Stomach (tissue), 4 donors: ENCODE measurements at regions not wholly inside any gene's neighbourhood (a gene's known extent, or its start where the extent isn't known, plus 50 kb on each side); places are given as distances from the start of the nearest gene placed in this dataset.

Source experiments
- EP300 ChIP-seq: sonication (generic); formaldehyde crosslinking; IDR thresholded peaks from one replicate; pipeline ENCODE4 v1.6.1; 2017; ENCODE audit warnings: antibody characterized with exemption
- POLR2A ChIP-seq, 4 donors: fragments of 450-650 bp; IDR thresholded peaks; one replicate each; pipeline ENCODE4 v1.6.1; 2016; ENCODE audit warnings: antibody characterized with exemption in 4 of 4, control low read depth in 2 of 4, mild to moderate bottlenecking in 1 of 4, moderate library complexity in 1 of 4
- POLR2AphosphoS5 ChIP-seq, 3 donors: sonication (generic); formaldehyde crosslinking; IDR thresholded peaks; one replicate each; pipeline ENCODE4 v1.6.1; 2016; ENCODE audit warnings: antibody characterized with exemption in 3 of 3
- TF ChIP-seq, protein P1 (sequence below), 7 experiments: fragments of 450-650 bp in 4 of 7; fragments of 200-600 bp in 3 of 7; sonication (generic) in 3 of 7; IDR thresholded peaks; one replicate each; pipeline ENCODE4 v1.5.1; 2016 to 2019; ENCODE audit warnings: antibody characterized with exemption in 7 of 7, control low read depth in 2 of 7, mild to moderate bottlenecking in 1 of 7

DNA sequence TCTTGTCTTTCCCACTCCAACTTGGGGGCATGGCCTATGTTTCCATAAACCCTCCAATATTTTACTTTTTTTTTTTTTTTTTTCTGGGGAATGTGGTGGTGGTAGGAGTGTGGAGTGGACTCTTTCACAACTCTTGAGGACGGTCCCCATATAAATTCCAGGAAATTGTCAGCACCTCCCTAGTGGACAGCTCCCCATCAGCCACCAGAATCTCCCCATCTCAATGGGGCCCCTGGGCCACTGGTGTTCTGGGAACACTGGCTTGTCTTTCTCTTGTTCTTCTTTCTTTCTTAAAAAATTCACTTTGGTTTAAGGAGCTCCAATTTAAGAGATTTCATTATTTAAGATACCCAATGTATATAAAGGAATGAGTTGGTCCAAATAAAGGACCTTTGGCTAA lies 74.1 kb downstream of the ADM start:
- TF ChIP-seq POLR2A (IDR thresholded peaks at IDR 0.05) (no peak), POLR2AphosphoS5 (IDR thresholded peaks at IDR 0.05) (no peak), EP300 (no peak)
- TF ChIP-seq, protein P1, sequence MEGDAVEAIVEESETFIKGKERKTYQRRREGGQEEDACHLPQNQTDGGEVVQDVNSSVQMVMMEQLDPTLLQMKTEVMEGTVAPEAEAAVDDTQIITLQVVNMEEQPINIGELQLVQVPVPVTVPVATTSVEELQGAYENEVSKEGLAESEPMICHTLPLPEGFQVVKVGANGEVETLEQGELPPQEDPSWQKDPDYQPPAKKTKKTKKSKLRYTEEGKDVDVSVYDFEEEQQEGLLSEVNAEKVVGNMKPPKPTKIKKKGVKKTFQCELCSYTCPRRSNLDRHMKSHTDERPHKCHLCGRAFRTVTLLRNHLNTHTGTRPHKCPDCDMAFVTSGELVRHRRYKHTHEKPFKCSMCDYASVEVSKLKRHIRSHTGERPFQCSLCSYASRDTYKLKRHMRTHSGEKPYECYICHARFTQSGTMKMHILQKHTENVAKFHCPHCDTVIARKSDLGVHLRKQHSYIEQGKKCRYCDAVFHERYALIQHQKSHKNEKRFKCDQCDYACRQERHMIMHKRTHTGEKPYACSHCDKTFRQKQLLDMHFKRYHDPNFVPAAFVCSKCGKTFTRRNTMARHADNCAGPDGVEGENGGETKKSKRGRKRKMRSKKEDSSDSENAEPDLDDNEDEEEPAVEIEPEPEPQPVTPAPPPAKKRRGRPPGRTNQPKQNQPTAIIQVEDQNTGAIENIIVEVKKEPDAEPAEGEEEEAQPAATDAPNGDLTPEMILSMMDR (IDR thresholded peaks at IDR 0.05), result no peak
